Parathyroid adenoma (tissue), 2 donors: ENCODE measurements at regions not wholly inside any gene's neighbourhood (a gene's known extent, or its start where the extent isn't known, plus 50 kb on each side); places are given as distances from the start of the nearest gene placed in this dataset.

Experiments used
- H2AFZ ChIP-seq: fragments of 300-600 bp; sonication (generic); one replicate; pipeline ENCODE4 v1.7.0; 2017; ENCODE audit warnings: antibody characterized with exemption, mild to moderate bottlenecking
- H3K27ac ChIP-seq: fragments of 300-600 bp; sonication (generic); one replicate; pipeline ENCODE4 v1.7.0; 2017
- H3K27me3 ChIP-seq: fragments of 300-600 bp; sonication (generic); one replicate; pipeline ENCODE4 v1.7.0; 2017; ENCODE audit warnings: low read length; ENCODE audit not compliant: control insufficient read depth, insufficient read depth
- H3K36me3 ChIP-seq: fragments of 300-600 bp; sonication (generic); one replicate; pipeline ENCODE4 v1.7.0; 2017; ENCODE audit warnings: low read length; ENCODE audit not compliant: control insufficient read depth, insufficient read depth
- H3K4me1 ChIP-seq: fragments of 300-600 bp; sonication (generic); one replicate; pipeline ENCODE4 v1.7.0; 2017; ENCODE audit warnings: control low read depth
- H3K4me2 ChIP-seq: fragments of 300-600 bp; sonication (generic); one replicate; pipeline ENCODE4 v1.7.0; 2017; ENCODE audit warnings: low read length
- H3K4me3 ChIP-seq: fragments of 300-600 bp; sonication (generic); one replicate; pipeline ENCODE4 v1.7.0; 2017; ENCODE audit warnings: low read depth, low read length
- H3K79me2 ChIP-seq: fragments of 300-600 bp; sonication (generic); one replicate; pipeline ENCODE4 v1.7.0; 2017; ENCODE audit warnings: control low read depth
- H3K9ac ChIP-seq: fragments of 300-600 bp; sonication (generic); one replicate; pipeline ENCODE4 v1.7.0; 2017; ENCODE audit warnings: mild to moderate bottlenecking
- H3K9me3 ChIP-seq: fragments of 300-600 bp; sonication (generic); one replicate; pipeline ENCODE4 v1.7.0; 2017; ENCODE audit warnings: low read length; ENCODE audit not compliant: control insufficient read depth
- TF ChIP-seq, protein P1 (sequence below): fragments of 300-600 bp; sonication (generic); IDR thresholded peaks from one replicate; pipeline ENCODE4 v1.7.0; 2017; ENCODE audit warnings: antibody characterized with exemption, mild to moderate bottlenecking
- donor health status: primary hyperparathyroidism.

DNA sequence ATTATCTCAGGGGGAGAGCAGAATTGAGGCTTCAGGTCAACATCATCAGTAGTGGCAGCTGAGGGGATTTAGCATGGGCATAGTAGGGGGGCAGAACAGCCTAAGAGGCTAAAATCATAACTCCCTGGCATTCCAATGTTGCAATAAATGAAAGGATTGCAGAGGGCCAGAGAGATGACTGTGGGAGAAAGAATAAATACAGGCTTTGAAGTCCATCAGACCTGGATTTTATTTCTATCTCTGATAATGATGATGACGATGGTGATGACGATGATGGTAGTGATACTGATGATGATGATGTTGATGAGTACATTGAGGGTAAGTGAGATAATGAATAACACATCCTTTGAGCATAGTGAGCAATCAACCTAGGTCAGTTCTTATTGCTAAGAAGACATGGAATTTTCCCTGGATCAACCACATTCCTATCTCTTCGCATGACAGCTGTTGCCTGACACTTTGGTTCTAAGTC is 107.4 kb upstream of the CDH11 start:
- no peak overlapping the region for H2AFZ ChIP-seq
- TF ChIP-seq, protein P1, sequence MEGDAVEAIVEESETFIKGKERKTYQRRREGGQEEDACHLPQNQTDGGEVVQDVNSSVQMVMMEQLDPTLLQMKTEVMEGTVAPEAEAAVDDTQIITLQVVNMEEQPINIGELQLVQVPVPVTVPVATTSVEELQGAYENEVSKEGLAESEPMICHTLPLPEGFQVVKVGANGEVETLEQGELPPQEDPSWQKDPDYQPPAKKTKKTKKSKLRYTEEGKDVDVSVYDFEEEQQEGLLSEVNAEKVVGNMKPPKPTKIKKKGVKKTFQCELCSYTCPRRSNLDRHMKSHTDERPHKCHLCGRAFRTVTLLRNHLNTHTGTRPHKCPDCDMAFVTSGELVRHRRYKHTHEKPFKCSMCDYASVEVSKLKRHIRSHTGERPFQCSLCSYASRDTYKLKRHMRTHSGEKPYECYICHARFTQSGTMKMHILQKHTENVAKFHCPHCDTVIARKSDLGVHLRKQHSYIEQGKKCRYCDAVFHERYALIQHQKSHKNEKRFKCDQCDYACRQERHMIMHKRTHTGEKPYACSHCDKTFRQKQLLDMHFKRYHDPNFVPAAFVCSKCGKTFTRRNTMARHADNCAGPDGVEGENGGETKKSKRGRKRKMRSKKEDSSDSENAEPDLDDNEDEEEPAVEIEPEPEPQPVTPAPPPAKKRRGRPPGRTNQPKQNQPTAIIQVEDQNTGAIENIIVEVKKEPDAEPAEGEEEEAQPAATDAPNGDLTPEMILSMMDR: no peak
- H3K4me2 ChIP-seq: no peak overlapping the region
- no peaks in the 10 kb centered on the region for H3K36me3 ChIP-seq
- H3K4me1 ChIP-seq: no peaks in the 10 kb centered on the region
- no peaks in the 10 kb centered on the region for H3K79me2 ChIP-seq
- H3K4me3 ChIP-seq: no peak overlapping the region
- no peaks in the 10 kb centered on the region for H3K9me3 ChIP-seq
- no peak overlapping the region for H3K9ac ChIP-seq
- H3K27me3 ChIP-seq: no peaks in the 10 kb centered on the region
- H3K27ac ChIP-seq: no peak overlapping the region

DNA sequence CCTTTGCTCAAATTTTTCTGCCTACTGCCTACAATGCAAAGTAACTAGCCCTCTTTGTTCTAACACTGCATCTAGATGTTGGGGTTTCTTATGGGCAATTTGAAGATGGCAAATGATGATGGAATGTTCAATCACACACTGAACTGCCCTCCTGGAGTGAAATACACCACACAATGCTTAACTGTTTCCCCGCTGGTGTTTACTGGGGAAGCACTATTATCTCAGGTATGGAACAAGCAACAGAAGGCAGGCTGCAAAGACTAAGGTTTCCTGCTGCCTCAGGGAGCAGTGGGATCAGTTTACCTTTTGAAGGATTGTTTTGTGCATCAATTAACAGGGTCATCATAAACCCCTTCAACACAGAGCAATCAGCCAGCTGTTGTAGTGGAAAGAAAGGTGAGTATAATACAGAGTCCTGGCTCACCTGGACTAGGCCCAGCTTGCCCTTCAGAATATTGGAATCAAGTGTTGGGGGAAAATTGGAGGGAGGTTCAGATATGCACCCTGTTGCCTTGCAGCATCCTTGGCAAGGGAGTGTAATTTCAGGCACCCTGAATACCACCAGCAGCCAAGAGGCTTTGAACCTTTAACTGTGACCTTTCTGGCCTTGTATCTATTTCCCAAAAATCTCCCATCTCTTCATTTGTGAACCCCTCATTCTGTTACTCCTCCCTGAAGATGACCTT is 105.4 kb upstream of the CDH11 start:
- Histone ChIP-seq H3K27ac (no peak overlapping the region), H3K27me3 (no peaks in the 10 kb centered on the region), H3K9me3 (no peaks in the 10 kb centered on the region), H3K4me1 (no peaks in the 10 kb centered on the region), H2AFZ (no peak overlapping the region), H3K4me2 (no peak overlapping the region), H3K4me3 (no peak overlapping the region), H3K9ac (no peak overlapping the region), H3K79me2 (no peaks in the 10 kb centered on the region), H3K36me3 (no peaks in the 10 kb centered on the region)
- TF ChIP-seq, protein P1: no peak

DNA sequence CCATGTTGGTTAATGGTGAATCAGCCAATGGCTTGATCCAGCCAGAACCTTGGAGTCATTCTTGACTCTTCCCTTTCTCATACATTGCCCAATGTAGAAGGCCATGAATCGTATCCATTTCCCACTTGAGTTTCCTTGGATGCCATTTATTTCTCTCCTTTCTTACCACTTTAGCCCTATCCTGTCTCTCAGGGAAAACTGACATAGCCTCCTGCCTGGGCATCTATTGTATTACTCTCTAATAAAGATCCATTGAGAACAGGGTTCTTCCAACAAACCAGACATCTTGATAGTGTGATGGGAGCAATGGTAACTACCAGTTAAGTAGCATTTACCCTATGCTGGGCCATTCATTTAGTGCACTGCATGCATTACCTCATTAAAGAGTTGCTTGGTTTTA is 104.2 kb upstream of the CDH11 start:
- Histone ChIP-seq H3K4me2 (no peak overlapping the region), H3K27me3 (no peaks in the 10 kb centered on the region), H3K79me2 (no peaks in the 10 kb centered on the region), H3K9ac (no peak overlapping the region), H3K27ac (no peak overlapping the region), H3K4me3 (no peak overlapping the region), H3K36me3 (no peaks in the 10 kb centered on the region), H2AFZ (no peak overlapping the region), H3K4me1 (no peaks in the 10 kb centered on the region), H3K9me3 (no peaks in the 10 kb centered on the region)
- TF ChIP-seq, protein P1: no peak

DNA sequence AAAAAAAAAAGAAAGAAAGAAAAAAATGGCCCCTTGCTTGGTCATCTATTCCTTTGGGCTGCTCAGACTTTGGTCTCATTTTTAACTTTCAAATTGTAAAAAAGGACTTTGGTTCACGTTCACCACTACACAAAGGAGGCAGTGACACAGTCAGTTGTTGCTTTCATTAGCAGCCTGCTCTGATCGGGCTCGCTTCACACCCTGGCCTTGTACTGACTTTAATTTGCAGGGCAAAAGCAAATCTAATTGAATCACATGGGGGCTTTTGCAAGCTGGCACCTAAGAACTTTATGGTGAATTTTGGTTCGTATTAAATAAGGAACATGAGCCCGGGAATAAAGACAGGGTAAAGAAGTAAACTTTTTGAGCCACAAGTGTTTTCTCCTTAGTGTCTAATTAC is 103.6 kb upstream of the CDH11 start:
- no peak overlapping the region for H3K9ac ChIP-seq
- TF ChIP-seq, protein P1: no peak

DNA sequence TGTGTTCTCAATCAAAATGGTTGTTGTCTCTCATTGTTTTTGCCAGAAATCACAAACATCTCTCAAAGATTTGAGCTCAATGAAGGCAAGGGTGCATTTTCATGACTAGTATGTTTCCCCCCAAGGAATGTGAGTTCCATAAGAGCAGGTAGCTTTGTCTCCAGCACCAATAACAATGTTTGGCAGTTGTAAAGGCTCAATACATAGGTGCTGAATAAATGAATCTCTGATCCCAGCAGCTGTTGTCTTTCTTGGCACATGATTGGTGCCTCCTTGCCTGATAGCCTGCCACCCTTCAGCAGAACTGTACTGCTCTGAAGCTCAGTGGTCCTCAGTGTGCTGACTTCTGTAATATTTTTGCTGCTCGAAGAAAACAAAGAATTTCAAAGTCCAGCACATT is 103.1 kb upstream of the CDH11 start:
- no peak overlapping the region for H2AFZ ChIP-seq
- H3K9ac ChIP-seq: no peak overlapping the region
- no peaks in the 10 kb centered on the region for H3K4me1 ChIP-seq
- no peaks in the 10 kb centered on the region for H3K27me3 ChIP-seq
- no peaks in the 10 kb centered on the region for H3K36me3 ChIP-seq
- no peak overlapping the region for H3K27ac ChIP-seq
- no peaks in the 10 kb centered on the region for H3K9me3 ChIP-seq
- no peak overlapping the region for H3K4me2 ChIP-seq
- H3K4me3 ChIP-seq: no peak overlapping the region
- TF ChIP-seq, protein P1: no peak
- H3K79me2 ChIP-seq: no peaks in the 10 kb centered on the region

More for the DNA sequence above, 103.6 kb upstream of the CDH11 start:
- Histone ChIP-seq H3K79me2 (no peaks in the 10 kb centered on the region), H3K4me1 (no peaks in the 10 kb centered on the region), H3K9me3 (no peaks in the 10 kb centered on the region), H3K4me2 (no peak overlapping the region), H3K36me3 (no peaks in the 10 kb centered on the region), H3K27me3 (no peaks in the 10 kb centered on the region), H2AFZ (no peak overlapping the region), H3K27ac (no peak overlapping the region), H3K4me3 (no peak overlapping the region)
